Activated B cell treated with CpG ODN at 0.5 μM for 24 hours (primary cell): ENCODE measurements at regions not wholly inside any gene's neighbourhood (a gene's known extent, or its start where the extent isn't known, plus 50 kb on each side); places are given as distances from the start of the nearest gene placed in this dataset.

Source experiments
- ATAC-seq: fragments of 200-7000 bp; cut with Tn5 transposase; one replicate; pipeline ENCODE4 v1.10.0; 2021; ENCODE audit warnings: low read depth, mild to moderate bottlenecking, moderate library complexity
- CTCF ChIA-PET: fragments of 350-600 bp; sonication (Branson Sonifier 250); formaldehyde crosslinking; loops from one replicate; lab custom pipeline; 2021; ENCODE audit warnings: antibody characterized with exemption; lab: Charles Lee
- POLR2A ChIA-PET: fragments of 350-600 bp; sonication (Branson Sonifier 250); formaldehyde crosslinking; loops from one replicate; lab custom pipeline; 2021; ENCODE audit warnings: antibody characterized with exemption; lab: Charles Lee
- DNase-seq: peaks from one replicate; pipeline ENCODE4 v3.0.0; 2022
- H3K27ac Mint-ChIP-seq: one replicate; pipeline ENCODE4 v1.8.0; 2020; ENCODE audit warnings: mixed read lengths
- H3K27me3 Mint-ChIP-seq: one replicate; pipeline ENCODE4 v1.8.0; 2021; ENCODE audit warnings: mixed read lengths
- H3K36me3 Mint-ChIP-seq: one replicate; pipeline ENCODE4 v1.8.0; 2021; ENCODE audit warnings: low read depth, mixed read lengths
- H3K4me1 Mint-ChIP-seq: one replicate; pipeline ENCODE4 v1.8.0; 2021; ENCODE audit warnings: mixed read lengths
- H3K4me3 Mint-ChIP-seq: one replicate; pipeline ENCODE4 v1.8.0; 2020; ENCODE audit warnings: mild to moderate bottlenecking, mixed read lengths
- H3K9me3 Mint-ChIP-seq: one replicate; pipeline ENCODE4 v1.8.0; 2020; ENCODE audit warnings: mixed read lengths
- intact Hi-C: fragments of 100-400 bp; cut with micrococcal nuclease; formaldehyde crosslinking; loops from one replicate; pipeline ENCODE4 v1.15.1; 2024
- TF ChIP-seq, protein P1 (sequence below): fragments of 200-600 bp; IDR thresholded peaks from one replicate; pipeline ENCODE4 v1.8.0; 2022; ENCODE audit warnings: antibody characterized with exemption, mild to moderate bottlenecking

DNA sequence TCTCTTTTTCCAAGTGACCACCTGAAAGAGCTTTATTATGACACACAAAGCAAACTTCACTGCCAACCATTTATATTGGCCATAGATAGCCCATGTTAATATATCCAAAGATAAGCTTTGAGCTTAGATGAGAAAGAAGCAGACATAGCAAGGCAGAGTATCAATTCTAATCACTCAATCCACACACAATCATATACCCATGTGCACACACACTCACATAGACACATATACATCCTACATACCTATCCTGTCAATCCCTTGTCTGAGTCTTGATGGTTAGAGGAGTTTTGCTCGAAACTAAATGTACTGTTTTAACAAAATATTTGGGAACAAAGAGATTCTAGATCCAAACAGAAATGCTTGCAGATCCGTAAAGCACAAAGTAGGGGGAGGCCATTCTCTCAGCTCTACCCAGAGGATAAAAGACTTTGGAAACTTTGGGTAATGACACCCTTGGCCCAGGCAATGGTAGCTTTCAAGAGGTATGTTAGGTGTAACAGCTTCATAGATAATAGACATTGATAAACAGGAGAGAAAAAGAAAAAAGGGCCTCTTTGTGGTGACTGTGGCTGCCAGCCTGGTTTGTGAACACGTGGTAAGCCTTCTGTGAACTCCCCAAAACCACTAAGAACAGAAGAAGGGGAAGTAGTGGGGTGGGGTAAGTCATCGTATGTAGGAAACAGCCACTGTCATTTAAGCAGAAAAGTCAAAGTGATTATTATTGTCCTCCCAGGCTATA lies 121.6 kb downstream of the TLR4 start:
- peaks cover 15% of the 10 kb centered on the region for H3K27me3 Mint-ChIP-seq
- TF ChIP-seq, protein P1, sequence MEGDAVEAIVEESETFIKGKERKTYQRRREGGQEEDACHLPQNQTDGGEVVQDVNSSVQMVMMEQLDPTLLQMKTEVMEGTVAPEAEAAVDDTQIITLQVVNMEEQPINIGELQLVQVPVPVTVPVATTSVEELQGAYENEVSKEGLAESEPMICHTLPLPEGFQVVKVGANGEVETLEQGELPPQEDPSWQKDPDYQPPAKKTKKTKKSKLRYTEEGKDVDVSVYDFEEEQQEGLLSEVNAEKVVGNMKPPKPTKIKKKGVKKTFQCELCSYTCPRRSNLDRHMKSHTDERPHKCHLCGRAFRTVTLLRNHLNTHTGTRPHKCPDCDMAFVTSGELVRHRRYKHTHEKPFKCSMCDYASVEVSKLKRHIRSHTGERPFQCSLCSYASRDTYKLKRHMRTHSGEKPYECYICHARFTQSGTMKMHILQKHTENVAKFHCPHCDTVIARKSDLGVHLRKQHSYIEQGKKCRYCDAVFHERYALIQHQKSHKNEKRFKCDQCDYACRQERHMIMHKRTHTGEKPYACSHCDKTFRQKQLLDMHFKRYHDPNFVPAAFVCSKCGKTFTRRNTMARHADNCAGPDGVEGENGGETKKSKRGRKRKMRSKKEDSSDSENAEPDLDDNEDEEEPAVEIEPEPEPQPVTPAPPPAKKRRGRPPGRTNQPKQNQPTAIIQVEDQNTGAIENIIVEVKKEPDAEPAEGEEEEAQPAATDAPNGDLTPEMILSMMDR: no peak
- ChIA-PET POLR2A (interaction anchor here (0.6 to 0.9 kb wide), 2 partner anchors 110 to 122 kb away, joined by 3 read pairs; no protein-coding TSS in a partner anchor), CTCF (no interaction called here)
- H3K36me3 Mint-ChIP-seq: no peaks in the 10 kb centered on the region
- DNase-seq (peak; percentile 26), ATAC-seq (peak; percentile 96)
- H3K9me3 Mint-ChIP-seq: no peaks in the 10 kb centered on the region
- intact Hi-C loops: loop anchor here (1.0 to 5.0 kb wide), 4 partner anchors 42 to 123 kb away; partner anchors contain the start of gene TLR4
- peak overlapping the region; percentile 22 for H3K27ac Mint-ChIP-seq
- peak overlapping the region; percentile 53 for H3K4me3 Mint-ChIP-seq
- H3K4me1 Mint-ChIP-seq: peaks cover 32% of the 10 kb centered on the region

DNA sequence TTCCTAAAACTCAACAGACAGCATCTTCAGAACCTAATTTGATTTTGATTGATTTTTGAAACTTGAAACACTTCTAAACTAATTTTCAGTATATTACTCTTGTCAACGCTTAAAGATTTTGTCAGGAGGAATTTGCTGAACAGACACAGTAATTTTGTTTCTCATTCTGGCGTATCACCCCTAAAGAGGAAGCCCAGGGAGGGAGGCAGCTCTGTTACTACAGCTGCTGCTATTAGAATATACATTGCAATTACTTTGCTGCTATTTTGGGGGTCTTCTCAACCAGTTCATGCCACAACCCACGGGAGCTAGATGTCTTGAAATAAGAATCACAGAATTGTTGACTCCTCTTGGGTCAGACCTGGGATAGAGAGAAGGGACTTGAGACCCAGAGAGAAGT lies 122.6 kb downstream of the TLR4 start:
- H3K36me3 Mint-ChIP-seq: no peaks in the 10 kb centered on the region
- no peaks in the 10 kb centered on the region for H3K9me3 Mint-ChIP-seq
- H3K4me3 Mint-ChIP-seq: peak overlapping the region; percentile 29
- peak overlapping the region; percentile 22 for H3K27ac Mint-ChIP-seq
- peaks cover 8% of the 10 kb centered on the region for H3K27me3 Mint-ChIP-seq
- POLR2A ChIA-PET: no interaction called here
- peaks cover 32% of the 10 kb centered on the region for H3K4me1 Mint-ChIP-seq
- CTCF ChIA-PET: no interaction called here
- intact Hi-C loops: loop anchor here (1.0 to 5.0 kb wide), 4 partner anchors 44 to 125 kb away; partner anchors contain the start of gene TLR4
- TF ChIP-seq, protein P1: no peak
- no peak for ATAC-seq
- DNase-seq: no peak

DNA sequence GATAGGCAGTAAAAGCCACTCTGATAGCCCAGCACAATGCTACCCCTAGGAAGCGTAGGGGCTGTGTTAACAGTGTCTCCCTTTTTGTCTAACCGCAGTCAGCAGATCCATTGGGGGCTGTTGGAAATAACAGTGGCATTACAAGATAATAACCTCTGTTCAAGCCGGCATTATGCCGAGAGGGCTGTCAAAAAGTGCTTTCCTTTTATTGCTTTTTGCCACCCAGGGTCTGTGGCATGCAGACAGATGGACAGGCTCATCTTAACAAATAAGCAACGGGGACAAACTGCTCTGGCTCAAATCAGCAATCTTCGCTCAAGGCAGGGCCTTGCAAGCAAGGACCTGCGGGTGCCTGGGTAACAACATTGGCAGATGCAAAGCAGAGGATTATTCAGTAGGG lies 123.3 kb downstream of the TLR4 start:
- no peak overlapping the region for H3K27ac Mint-ChIP-seq

DNA sequence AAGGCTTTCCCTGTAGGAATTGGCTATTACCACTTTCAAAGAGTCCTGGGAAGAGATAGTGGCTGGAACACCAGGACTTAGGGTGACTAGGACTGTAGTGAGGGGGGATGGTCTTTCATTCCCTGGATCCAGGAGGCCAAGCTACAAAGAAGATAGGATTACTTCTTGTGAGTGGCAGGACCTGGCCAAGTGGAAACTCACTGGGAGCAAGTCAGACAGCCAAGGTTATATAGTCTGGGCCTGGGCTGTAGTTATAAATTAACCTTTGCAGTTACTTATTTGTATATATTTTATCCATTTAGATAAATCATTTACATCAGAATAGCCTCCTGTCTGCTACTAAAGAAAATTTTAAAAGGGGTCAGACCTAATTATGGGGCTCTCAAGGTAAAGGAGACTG lies 124.3 kb downstream of the TLR4 start:
- ATAC-seq: no peak
- intact Hi-C loops: loop anchor here (5.0 kb wide), 2 partner anchors 109 to 126 kb away; partner anchors contain the start of gene TLR4
- no peak overlapping the region for H3K4me3 Mint-ChIP-seq
- H3K27ac Mint-ChIP-seq: no peak overlapping the region
- peaks cover 32% of the 10 kb centered on the region for H3K4me1 Mint-ChIP-seq
- DNase-seq: no peak
- TF ChIP-seq, protein P1: no peak
- H3K9me3 Mint-ChIP-seq: no peaks in the 10 kb centered on the region
- peaks cover 2% of the 10 kb centered on the region for H3K27me3 Mint-ChIP-seq
- ChIA-PET CTCF (no interaction called here), POLR2A (no interaction called here)
- H3K36me3 Mint-ChIP-seq: no peaks in the 10 kb centered on the region

More for the DNA sequence above, 123.3 kb downstream of the TLR4 start:
- Mint-ChIP-seq H3K4me3 (no peak overlapping the region), H3K9me3 (no peaks in the 10 kb centered on the region), H3K27me3 (peaks cover 5% of the 10 kb centered on the region), H3K4me1 (peaks cover 32% of the 10 kb centered on the region), H3K36me3 (no peaks in the 10 kb centered on the region)
- TF ChIP-seq, protein P1: no peak
- no peak for DNase-seq
- intact Hi-C loops: loop anchor here (2.0 to 5.0 kb wide), 3 partner anchors 109 to 125 kb away; partner anchors contain the start of gene TLR4
- ChIA-PET POLR2A (no interaction called here), CTCF (no interaction called here)
- ATAC-seq: no peak

DNA sequence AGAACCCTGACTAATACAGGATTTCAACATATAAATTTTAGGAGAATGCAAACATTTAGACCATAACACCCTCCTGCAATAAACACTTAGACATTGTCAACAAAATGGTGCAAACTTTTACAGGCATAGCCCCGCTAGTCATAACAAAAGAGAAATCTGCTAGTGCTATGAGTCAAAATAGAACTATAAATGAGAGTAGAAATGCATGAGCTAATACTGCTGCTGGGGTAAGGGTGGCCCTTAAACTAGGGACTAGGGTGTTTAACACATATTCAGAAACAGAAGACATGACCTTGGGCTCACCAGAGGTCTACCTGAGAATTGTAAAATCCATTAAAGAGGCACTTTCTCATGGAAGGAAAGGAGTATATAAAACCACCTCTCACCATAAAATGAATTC lies 131.6 kb downstream of the TLR4 start:
- H3K4me3 Mint-ChIP-seq: no peak overlapping the region
- ChIA-PET CTCF (no interaction called here), POLR2A (no interaction called here)
- no peak overlapping the region for H3K27ac Mint-ChIP-seq
- H3K27me3 Mint-ChIP-seq: peaks cover 3% of the 10 kb centered on the region
- no peaks in the 10 kb centered on the region for H3K36me3 Mint-ChIP-seq
- H3K9me3 Mint-ChIP-seq: no peaks in the 10 kb centered on the region
- DNase-seq (no peak), ATAC-seq (no peak)
- no peaks in the 10 kb centered on the region for H3K4me1 Mint-ChIP-seq
- TF ChIP-seq, protein P1: no peak
- intact Hi-C loops: no loop called here
